H9 (cell line): ENCODE measurements at regions not wholly inside any gene's neighbourhood (a gene's known extent, or its start where the extent isn't known, plus 50 kb on each side); places are given as distances from the start of the nearest gene placed in this dataset.

Source experiments
- DNase-seq: peaks from one replicate; pipeline ENCODE4 v3.0.0-alpha.2; 2017
- H2AFZ ChIP-seq: one replicate; pipeline ENCODE4 v1.6.1; 2013; ENCODE audit warnings: mild to moderate bottlenecking, low read length, control low read depth, moderate library complexity
- H2AK5ac ChIP-seq: 2 replicates; pipeline ENCODE4 v1.6.1; 2013; ENCODE audit warnings: low read length, control low read depth, mixed read lengths; ENCODE audit not compliant: insufficient read length
- H2BK120ac ChIP-seq: one replicate; pipeline ENCODE4 v1.6.1; 2013; ENCODE audit warnings: low read depth, mild to moderate bottlenecking, low read length, control low read depth, inconsistent platforms; ENCODE audit not compliant: poor library complexity, severe bottlenecking
- H2BK12ac ChIP-seq: 2 replicates; pipeline ENCODE4 v1.6.1; 2013; ENCODE audit warnings: low read length, control low read depth, mixed read lengths, low read depth; ENCODE audit not compliant: insufficient read length
- H2BK15ac ChIP-seq: 2 replicates; pipeline ENCODE4 v1.6.1; 2013; ENCODE audit warnings: low read depth, low read length, control low read depth
- H2BK20ac ChIP-seq: one replicate; pipeline ENCODE4 v1.6.1; 2013; ENCODE audit warnings: low read depth, mild to moderate bottlenecking, low read length, control low read depth, inconsistent platforms; ENCODE audit not compliant: poor library complexity, severe bottlenecking
- H2BK5ac ChIP-seq: 2 replicates; pipeline ENCODE4 v1.6.1; 2013; ENCODE audit warnings: low read length, control low read depth, mixed read lengths; ENCODE audit not compliant: insufficient read length
- H3K14ac ChIP-seq: 2 replicates; pipeline ENCODE4 v1.6.1; 2013; ENCODE audit warnings: low read length, control low read depth; ENCODE audit not compliant: insufficient read depth
- H3K18ac ChIP-seq: 2 replicates; pipeline ENCODE4 v1.6.1; 2013; ENCODE audit warnings: low read depth, mild to moderate bottlenecking, mixed read lengths, low read length, control low read depth; ENCODE audit not compliant: insufficient read length
- H3K23ac ChIP-seq: 2 replicates; pipeline ENCODE4 v1.6.1; 2013; ENCODE audit warnings: low read length, control low read depth, mixed read lengths, low read depth; ENCODE audit not compliant: insufficient read length
- H3K23me2 ChIP-seq: 2 replicates; pipeline ENCODE4 v1.6.1; 2013; ENCODE audit warnings: low read depth, mild to moderate bottlenecking, mixed read lengths, low read length, control low read depth; ENCODE audit not compliant: insufficient read length, poor library complexity, severe bottlenecking
- H3K27ac ChIP-seq: 2 replicates; pipeline ENCODE4 v1.5.1; 2013; ENCODE audit warnings: low read length, control low read depth, mixed read lengths, low read depth; ENCODE audit not compliant: insufficient read length
- H3K27me3 ChIP-seq: 2 replicates; pipeline ENCODE4 v1.6.1; 2013; ENCODE audit warnings: low read length, control low read depth, inconsistent platforms; ENCODE audit not compliant: insufficient read depth
- H3K4ac ChIP-seq: 2 replicates; pipeline ENCODE4 v1.6.1; 2013; ENCODE audit warnings: low read depth, mild to moderate bottlenecking, control low read depth, inconsistent platforms, low read length, moderate library complexity
- H3K4me1 ChIP-seq: 2 replicates; pipeline ENCODE4 v1.6.1; 2013; ENCODE audit warnings: low read length, control low read depth, inconsistent platforms; ENCODE audit not compliant: insufficient read depth
- H3K4me2 ChIP-seq: 2 replicates; pipeline ENCODE4 v1.6.1; 2013; ENCODE audit warnings: low read length, control low read depth, mixed read lengths; ENCODE audit not compliant: insufficient read length, insufficient read depth
- H3K56ac ChIP-seq: 2 replicates; pipeline ENCODE4 v1.6.1; 2013; ENCODE audit warnings: low read depth, mild to moderate bottlenecking, mixed read lengths, low read length, control low read depth; ENCODE audit not compliant: insufficient read length
- H3K79me1 ChIP-seq: 2 replicates; pipeline ENCODE4 v1.6.1; 2013; ENCODE audit warnings: low read depth, mild to moderate bottlenecking, moderate library complexity, low read length, control low read depth, inconsistent platforms; ENCODE audit not compliant: insufficient read depth, poor library complexity, severe bottlenecking
- H3K79me2 ChIP-seq: 2 replicates; pipeline ENCODE4 v1.6.1; 2013; ENCODE audit warnings: low read length, control low read depth, inconsistent platforms; ENCODE audit not compliant: insufficient read depth
- H3K9ac ChIP-seq: 2 replicates; pipeline ENCODE4 v1.6.1; 2013; ENCODE audit warnings: low read length, control low read depth, mixed read lengths; ENCODE audit not compliant: insufficient read length; ENCODE audit errors: extremely low read depth
- H3K9me3 ChIP-seq: one replicate; pipeline ENCODE4 v1.6.1; 2013; ENCODE audit warnings: low read depth, low read length, inconsistent platforms; ENCODE audit not compliant: control insufficient read depth
- H3T11ph ChIP-seq: one replicate; pipeline ENCODE4 v1.6.1; 2013; ENCODE audit warnings: mild to moderate bottlenecking, low read length, control low read depth, inconsistent platforms
- H4K20me1 ChIP-seq: one replicate; pipeline ENCODE4 v1.6.1; 2013; ENCODE audit not compliant: control insufficient read depth, insufficient read length, insufficient read depth
- H4K5ac ChIP-seq: 2 replicates; pipeline ENCODE4 v1.6.1; 2013; ENCODE audit warnings: low read depth, mild to moderate bottlenecking, mixed read lengths, low read length, control low read depth; ENCODE audit not compliant: insufficient read length
- H4K8ac ChIP-seq: replicated peaks from 2 replicates; pipeline ENCODE4 v1.6.1; 2013; ENCODE audit warnings: low read length, control low read depth, mixed read lengths, low read depth; ENCODE audit not compliant: insufficient read length
- H4K91ac ChIP-seq: 2 replicates; pipeline ENCODE4 v1.6.1; 2013; ENCODE audit warnings: low read depth, mild to moderate bottlenecking, moderate library complexity, mixed read lengths, low read length, control low read depth; ENCODE audit not compliant: insufficient read length
- H3K27ac Mint-ChIP-seq, 3 experiments: 2 replicates in 2 of 3; 3 replicates in 1 of 3; pipeline ENCODE4 v1.8.0; 2020 to 2021; ENCODE audit warnings: mixed read lengths in 3 of 3, mild to moderate bottlenecking in 1 of 3, moderate library complexity in 1 of 3
- H3K27me3 Mint-ChIP-seq: 2 replicates; pipeline ENCODE4 v1.8.0; 2021; ENCODE audit warnings: low read depth, mild to moderate bottlenecking, moderate library complexity, mixed read lengths
- H3K36me3 Mint-ChIP-seq, 3 experiments: 2 replicates in 2 of 3; 3 replicates in 1 of 3; pipeline ENCODE4 v1.8.0; 2020 to 2021; ENCODE audit warnings: low read depth in 3 of 3, mixed read lengths in 3 of 3; ENCODE audit not compliant: insufficient read depth in 1 of 3
- H3K4me1 Mint-ChIP-seq, 2 experiments: 2 replicates each; pipeline ENCODE4 v1.8.0; 2020; ENCODE audit warnings: mixed read lengths in 2 of 2
- H3K4me3 Mint-ChIP-seq, 2 experiments: 2 replicates in 1 of 2; 3 replicates in 1 of 2; pipeline ENCODE4 v1.8.0; 2020 to 2021; ENCODE audit warnings: mild to moderate bottlenecking in 2 of 2, mixed read lengths in 2 of 2, moderate library complexity in 1 of 2
- H3K9me3 Mint-ChIP-seq, 2 experiments: 2 replicates in 1 of 2; 3 replicates in 1 of 2; pipeline ENCODE4 v1.8.0; 2020; ENCODE audit warnings: mild to moderate bottlenecking in 2 of 2, mixed read lengths in 2 of 2, moderate library complexity in 1 of 2
- CTCF ChIP-seq: fragments of 200-600 bp; sonication (generic); conservative IDR thresholded peaks from 3 replicates; pipeline ENCODE4 v1.8.0; 2021; ENCODE audit warnings: antibody characterized with exemption, mild to moderate bottlenecking
- WGBS: extraction: QIAGEN DNeasy Blood & Tissue Kit; methylation state at CpG from one replicate; pipeline ENCODE4 v1.1.7; 2013; ENCODE audit warnings: missing lambda C conversion rate, low lambda C conversion rate, mixed read lengths; ENCODE audit not compliant: insufficient read length; ENCODE audit errors: extremely low coverage; 5-methylcytosine and 5-hydroxymethylcytosine counted together

- no CpG with 5 or more reads among the region's 8 CpGs for WGBS
- no peak overlapping the region for H3K27ac ChIP-seq
- DNase-seq: peak; percentile 51
Observed at GRCh38 chr12:60935981-60936761, 1324.0 kb upstream of the USP15 start.

More at GRCh38 chr12:60935981-60936761, 1324.0 kb upstream of the USP15 start:
- H2BK20ac ChIP-seq: no peak overlapping the region
- no peak overlapping the region for H3K4me3 Mint-ChIP-seq
- peaks cover 0 to 8% (median 0%) of the 10 kb centered on the region in 3 experiments; a peak in 3 of 7 replicates for H3K36me3 Mint-ChIP-seq
- H2BK15ac ChIP-seq: no peak overlapping the region; the same call in 1 of the 2 replicates
- H3K9me3 ChIP-seq: no peaks in the 10 kb centered on the region
- H3K23me2 ChIP-seq: no peaks in the 10 kb centered on the region
- no peak overlapping the region for H2AK5ac ChIP-seq
- H3K4me1 ChIP-seq: no peaks in the 10 kb centered on the region
- no peaks in the 10 kb centered on the region for H3K79me1 ChIP-seq
- no peak overlapping the region for H3K23ac ChIP-seq
- H3T11ph ChIP-seq: no peak overlapping the region
- no peak overlapping the region for H2BK5ac ChIP-seq
- no peak overlapping the region for H2AFZ ChIP-seq
- no peak overlapping the region for H2BK12ac ChIP-seq
- peak; percentile 57; the same call in 2 of the 3 replicates for TF ChIP-seq CTCF
- no peaks in the 10 kb centered on the region for H3K4me1 Mint-ChIP-seq
- H3K27ac Mint-ChIP-seq: no peak overlapping the region; a peak in 1 of 7 replicates
- no peak overlapping the region for H4K91ac ChIP-seq
- no peak overlapping the region for H3K14ac ChIP-seq
- no peaks in the 10 kb centered on the region for H4K20me1 ChIP-seq
- no peaks in the 10 kb centered on the region for H3K27me3 Mint-ChIP-seq
- no peak overlapping the region for H3K4ac ChIP-seq
- H3K56ac ChIP-seq: no peak overlapping the region
- no peak overlapping the region for H4K5ac ChIP-seq
- no peak overlapping the region for H3K18ac ChIP-seq
- H3K9me3 Mint-ChIP-seq: peaks cover 10 to 16% of the 10 kb centered on the region in 2 experiments; a peak in 4 of 5 replicates
- H3K4me2 ChIP-seq: no peak overlapping the region
- no peak overlapping the region for H4K8ac ChIP-seq
- no peak overlapping the region for H2BK120ac ChIP-seq
- no peaks in the 10 kb centered on the region for H3K27me3 ChIP-seq
- H3K79me2 ChIP-seq: no peaks in the 10 kb centered on the region
- H3K9ac ChIP-seq: no peak overlapping the region
